Tibial artery (tissue), 4 donors: ENCODE measurements at regions not wholly inside any gene's neighbourhood (a gene's known extent, or its start where the extent isn't known, plus 50 kb on each side); places are given as distances from the start of the nearest gene placed in this dataset.
"Not testable (repeated sequence)": the region's sequence is repeated elsewhere in the genome, so short reads cannot be mapped to it uniquely, and the experiment has no call there.

Experiments used
- DNase-seq, 2 donors: peaks; one replicate each; pipeline ENCODE4 v3.0.0-alpha.2; 2019
- H3K27ac ChIP-seq, 2 donors: fragments of 200-600 bp; sonication (generic) in 1 of 2; 1 replicate in 1 of 2; 2 replicates in 1 of 2; pipeline ENCODE4 v1.5.1; 2018 to 2019; ENCODE audit warnings: mild to moderate bottlenecking in 1 of 2
- H3K27me3 ChIP-seq, 2 donors: fragments of 200-600 bp; sonication (generic) in 1 of 2; one replicate each; pipeline versions ENCODE4 v1.5.1 to v1.6.0; 2016 to 2019
- H3K36me3 ChIP-seq, 3 donors: fragments of 200-600 bp; sonication (generic) in 2 of 3; one replicate each; pipeline ENCODE4 v1.5.1; 2016 to 2019; ENCODE audit warnings: mild to moderate bottlenecking in 2 of 3
- H3K4me1 ChIP-seq, 4 donors: fragments of 200-600 bp; sonication (generic) in 2 of 4; 1 replicate in 3 of 4; 2 replicates in 1 of 4; pipeline ENCODE4 v1.5.1; 2016 to 2019
- H3K4me3 ChIP-seq, 2 donors: fragments of 200-600 bp; sonication (generic) in 1 of 2; 1 replicate in 1 of 2; 2 replicates in 1 of 2; pipeline ENCODE4 v1.5.1; 2018 to 2019; ENCODE audit warnings: mild to moderate bottlenecking in 2 of 2
- H3K9me3 ChIP-seq, 3 donors: fragments of 200-600 bp; sonication (generic) in 1 of 3; one replicate each; pipeline ENCODE4 v1.5.1; 2016 to 2019
- CTCF ChIP-seq, 2 experiments: fragments of 200-600 bp in 1 of 2; fragments of 450-650 bp in 1 of 2; IDR thresholded peaks; one replicate each; pipeline ENCODE4 v1.5.1; 2017 to 2019; ENCODE audit warnings: antibody characterized with exemption in 2 of 2, mild to moderate bottlenecking in 1 of 2, moderate library complexity in 1 of 2
- intact Hi-C: fragments of 100-400 bp; cut with DNase I; formaldehyde crosslinking; loops from one replicate; pipeline ENCODE4 v1.15.0; 2023; ENCODE audit warnings: low total_unique reads

GRCh38 chr3:145678401-145678800 lies 482.6 kb downstream of the PLOD2 start:
- Histone ChIP-seq H3K27me3 (no peaks in the 10 kb centered on the region), H3K4me1 (no peaks in the 10 kb centered on the region), H3K36me3 (no peaks in the 10 kb centered on the region), H3K4me3 (no peak overlapping the region), H3K9me3 (no peaks in the 10 kb centered on the region), H3K27ac (no peak overlapping the region)
- intact Hi-C loops = no loop called here
- TF ChIP-seq CTCF (IDR thresholded peaks at IDR 0.05) = no peak
- no peak for DNase-seq

- Histone ChIP-seq H3K36me3 (no peaks in the 10 kb centered on the region), H3K4me3 (no peak overlapping the region), H3K27me3 (no peaks in the 10 kb centered on the region), H3K27ac (no peak overlapping the region), H3K4me1 (no peaks in the 10 kb centered on the region), H3K9me3 (no peaks in the 10 kb centered on the region)
- no peak for DNase-seq
- intact Hi-C loops = no loop called here
- TF ChIP-seq CTCF (IDR thresholded peaks at IDR 0.05) = no peak
Measured at GRCh38 chr3:145681181-145681580, 479.8 kb downstream of the PLOD2 start.

GRCh38 chr3:145687978-145688377 lies 473.0 kb downstream of the PLOD2 start:
- H3K36me3 ChIP-seq, H3K27me3 ChIP-seq, H3K4me1 ChIP-seq, H3K27ac ChIP-seq, intact Hi-C loops, H3K9me3 ChIP-seq, DNase-seq, H3K4me3 ChIP-seq: not testable (repeated sequence)

- DNase-seq = no peak
- no peaks in the 10 kb centered on the region for H3K36me3 ChIP-seq
- no peaks in the 10 kb centered on the region for H3K9me3 ChIP-seq
- no peak overlapping the region for H3K27ac ChIP-seq
- intact Hi-C loops = no loop called here
- no peak overlapping the region for H3K4me3 ChIP-seq
- H3K4me1 ChIP-seq = no peaks in the 10 kb centered on the region
- no peak for TF ChIP-seq CTCF (IDR thresholded peaks at IDR 0.05)
- no peaks in the 10 kb centered on the region for H3K27me3 ChIP-seq
Measured at GRCh38 chr3:145692751-145693150, 468.2 kb downstream of the PLOD2 start.

- no peak for TF ChIP-seq CTCF (IDR thresholded peaks at IDR 0.05)
- no peak overlapping the region for H3K27ac ChIP-seq
- H3K4me3 ChIP-seq = no peak overlapping the region
- H3K36me3 ChIP-seq = no peaks in the 10 kb centered on the region
- no peaks in the 10 kb centered on the region for H3K4me1 ChIP-seq
- no peaks in the 10 kb centered on the region for H3K27me3 ChIP-seq
- no peaks in the 10 kb centered on the region for H3K9me3 ChIP-seq
- intact Hi-C loops = no loop called here
- DNase-seq = no peak
Measured at GRCh38 chr3:145696011-145696410, 465.0 kb downstream of the PLOD2 start.

- no peaks in the 10 kb centered on the region for H3K4me1 ChIP-seq
- no peak overlapping the region for H3K4me3 ChIP-seq
- TF ChIP-seq CTCF (IDR thresholded peaks at IDR 0.05) = no peak
- DNase-seq = no peak
- H3K36me3 ChIP-seq = no peaks in the 10 kb centered on the region
- H3K27me3 ChIP-seq = no peaks in the 10 kb centered on the region
- H3K9me3 ChIP-seq = no peaks in the 10 kb centered on the region
- no peak overlapping the region for H3K27ac ChIP-seq
- intact Hi-C loops = no loop called here
Measured at GRCh38 chr3:145698250-145698649, 462.7 kb downstream of the PLOD2 start.
